HG02642 (cell line): ENCODE measurements at regions not wholly inside any gene's neighbourhood (a gene's known extent, or its start where the extent isn't known, plus 50 kb on each side); places are given as distances from the start of the nearest gene placed in this dataset.

ENCODE experiments used
- ATAC-seq: cut with Tn5 transposase; IDR thresholded peaks from one replicate; pipeline ENCODE4 v1.9.1; 2021; ENCODE audit warnings: mild to moderate bottlenecking; ENCODE audit not compliant: unreplicated experiment, poor library complexity

DNA sequence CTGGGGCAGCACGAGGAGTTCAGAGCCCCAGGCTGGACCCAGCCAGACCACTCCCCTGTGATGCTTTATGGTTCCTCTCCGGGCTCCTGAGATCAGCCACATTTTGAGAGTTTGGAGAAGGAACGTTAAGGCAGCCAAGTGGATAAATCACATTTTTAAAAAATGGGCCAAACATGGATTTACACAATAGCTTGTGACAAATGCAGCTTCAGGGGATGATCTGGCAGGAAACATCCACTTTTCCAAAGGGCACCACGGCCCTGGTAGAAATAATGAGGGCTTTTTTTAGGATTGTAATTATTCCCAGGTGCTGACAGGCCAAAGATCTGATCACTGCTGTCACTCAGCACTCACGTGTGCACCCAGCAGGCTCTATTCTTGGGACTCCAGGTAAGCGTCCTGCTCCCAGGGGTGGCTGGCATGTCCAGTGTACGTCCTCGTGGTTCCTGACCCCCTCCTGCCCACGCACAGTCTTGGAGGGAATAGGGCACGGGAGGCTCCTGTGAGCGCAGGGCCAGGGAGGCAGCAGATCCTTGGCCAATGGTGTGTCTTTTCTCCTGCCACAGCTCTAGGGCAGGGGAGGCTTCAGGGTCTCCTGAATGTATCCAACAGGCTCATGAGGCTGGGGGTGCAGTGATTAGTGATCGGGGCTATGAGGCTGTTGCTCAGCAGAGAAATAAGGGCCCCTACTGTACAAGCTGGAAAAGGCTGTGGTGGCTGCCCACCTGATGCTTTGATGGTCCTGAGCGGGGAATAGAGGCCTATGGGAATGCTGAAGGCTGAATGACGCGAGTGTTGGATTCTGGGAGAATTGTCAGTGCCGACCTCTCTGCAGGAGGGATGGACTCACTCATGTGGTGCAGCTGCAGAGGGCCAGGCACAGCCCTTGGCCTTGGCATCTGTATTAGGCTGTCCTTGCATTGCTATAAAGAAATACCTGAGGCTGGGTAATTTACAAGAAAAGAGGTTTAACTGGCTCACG is 415.7 kb downstream of the PTPRU start:
- ATAC-seq = no peak

DNA sequence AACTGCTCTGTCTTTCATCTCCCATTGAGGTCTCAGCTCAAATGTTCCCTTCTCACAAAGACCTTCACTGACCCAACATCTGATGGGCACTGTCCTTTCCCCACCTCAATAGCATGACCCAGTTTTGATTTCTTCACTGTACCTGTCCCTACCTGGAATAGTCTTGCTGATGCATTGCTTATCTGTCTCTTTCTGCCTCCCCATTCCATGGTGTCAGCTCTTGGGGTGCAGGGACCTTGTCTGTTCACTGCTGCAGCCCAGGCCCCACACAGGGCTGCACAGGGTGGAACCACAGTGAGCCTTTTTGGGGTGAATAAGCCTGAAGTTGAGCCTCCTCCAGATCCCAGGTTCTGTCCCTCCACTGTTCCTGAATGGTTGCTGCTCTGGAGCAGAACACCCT is 414.9 kb downstream of the PTPRU start:
- ATAC-seq = no peak

DNA sequence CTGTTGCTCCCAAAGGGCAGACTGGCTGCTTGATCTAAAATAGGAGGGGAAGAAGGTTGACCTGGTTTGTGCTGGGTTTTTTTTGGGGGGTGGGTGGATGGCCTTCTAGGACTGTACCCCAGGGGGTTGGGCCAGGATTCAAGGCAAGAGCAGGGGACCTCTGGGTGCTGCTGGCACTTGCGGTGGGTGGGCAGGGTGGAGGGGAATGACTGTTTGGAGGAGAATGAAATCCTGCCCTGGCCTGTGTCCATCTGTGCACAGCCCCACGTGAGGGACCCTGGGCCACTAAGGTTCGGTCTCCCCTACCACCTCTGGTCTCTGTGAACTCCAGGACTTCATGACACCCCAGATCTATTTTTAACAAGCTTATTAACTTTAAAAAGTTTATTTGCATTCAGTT is 414.2 kb downstream of the PTPRU start:
- no peak for ATAC-seq

DNA sequence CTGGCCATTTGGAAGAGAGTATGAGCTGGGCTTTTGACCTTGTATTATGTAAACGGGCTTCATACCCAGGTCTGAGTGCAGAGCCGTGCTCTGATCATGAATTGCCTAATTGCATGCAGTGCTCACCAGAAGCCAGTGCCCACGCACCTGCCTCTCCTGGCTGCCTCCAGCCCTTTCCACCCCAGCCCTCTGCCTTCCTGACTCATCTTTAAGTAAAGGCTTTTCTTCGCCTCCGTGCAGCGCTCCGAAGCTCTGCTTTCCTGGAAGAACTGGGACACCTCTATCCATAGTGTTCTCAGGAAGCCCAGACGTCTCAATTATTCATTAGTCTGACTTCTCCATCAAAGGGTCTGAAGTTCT is 413.7 kb downstream of the PTPRU start:
- ATAC-seq = no peak

- ATAC-seq = no peak
Measured at GRCh38 chr1:29649189-29650040, 413.1 kb downstream of the PTPRU start.

DNA sequence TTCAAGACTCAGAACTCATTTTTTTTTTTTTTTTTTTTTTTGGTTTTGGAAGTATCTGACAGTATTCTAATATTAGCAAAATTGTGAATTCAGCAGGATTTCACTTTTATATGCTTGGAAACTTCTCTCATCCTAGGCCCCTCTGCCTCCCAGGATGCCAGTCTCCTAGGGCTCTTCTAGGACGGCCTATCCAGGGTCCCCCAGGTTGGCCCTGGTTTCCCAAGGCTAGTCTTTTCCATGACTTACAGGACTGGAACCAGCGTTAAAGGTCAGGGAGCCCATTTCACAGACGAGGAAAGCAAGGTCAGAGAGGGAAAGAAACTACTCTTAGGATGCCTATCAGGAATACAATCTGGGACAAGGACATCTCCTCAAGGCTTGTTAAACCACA is 412.5 kb downstream of the PTPRU start:
- ATAC-seq = no peak

DNA sequence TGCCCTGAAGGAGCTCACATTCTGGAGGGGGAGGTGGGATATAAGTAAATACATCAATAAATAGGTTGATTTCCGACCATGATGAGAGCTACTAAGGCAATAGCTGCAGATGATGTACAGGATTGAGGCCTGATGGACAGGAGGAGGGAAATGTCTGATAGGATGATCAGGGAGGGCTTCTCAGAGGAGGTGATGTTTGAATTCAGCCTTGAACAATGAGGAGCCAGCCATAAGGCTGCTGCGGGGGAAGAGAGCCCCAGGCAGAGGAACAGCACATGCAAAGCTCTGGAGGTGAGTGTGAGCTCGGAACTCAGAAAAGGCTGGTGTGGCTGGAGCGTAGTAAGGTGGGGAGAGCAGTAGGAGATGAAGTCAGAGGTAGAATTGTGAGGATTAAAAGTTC is 411.7 kb downstream of the PTPRU start:
- ATAC-seq = no peak

- ATAC-seq = no peak
Measured at GRCh38 chr1:29647581-29647980, 411.3 kb downstream of the PTPRU start.

DNA sequence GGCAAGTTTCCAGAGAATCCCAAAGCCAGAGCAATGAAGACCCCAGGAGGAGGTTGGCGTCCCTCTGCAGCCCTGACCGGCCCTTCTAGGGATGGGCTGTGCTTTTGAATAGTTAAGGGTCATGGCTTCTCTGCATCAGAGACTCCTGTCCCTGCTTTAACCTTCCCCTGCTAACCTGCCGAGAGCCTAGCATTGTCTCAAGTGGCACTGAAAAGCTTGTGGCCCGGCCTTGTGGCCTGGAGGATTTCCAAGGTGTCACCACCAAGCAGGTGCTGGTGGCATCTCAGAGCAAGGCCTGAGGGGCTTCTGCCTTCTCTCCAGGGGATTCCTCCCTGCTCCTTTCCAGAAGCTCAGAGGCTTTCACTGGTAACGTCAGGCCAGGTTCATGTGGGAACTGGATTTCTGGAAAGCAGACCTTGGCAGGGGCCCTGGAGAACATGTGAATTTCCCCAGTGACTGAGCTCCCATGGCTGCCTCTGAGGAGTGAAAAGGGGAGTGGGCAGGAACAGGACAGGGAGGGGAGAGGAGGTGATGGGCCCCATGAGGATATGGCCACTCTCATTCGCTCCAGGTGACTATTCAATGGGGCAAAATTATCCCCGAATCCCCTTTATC is 409.9 kb downstream of the PTPRU start:
- ATAC-seq = no peak

DNA sequence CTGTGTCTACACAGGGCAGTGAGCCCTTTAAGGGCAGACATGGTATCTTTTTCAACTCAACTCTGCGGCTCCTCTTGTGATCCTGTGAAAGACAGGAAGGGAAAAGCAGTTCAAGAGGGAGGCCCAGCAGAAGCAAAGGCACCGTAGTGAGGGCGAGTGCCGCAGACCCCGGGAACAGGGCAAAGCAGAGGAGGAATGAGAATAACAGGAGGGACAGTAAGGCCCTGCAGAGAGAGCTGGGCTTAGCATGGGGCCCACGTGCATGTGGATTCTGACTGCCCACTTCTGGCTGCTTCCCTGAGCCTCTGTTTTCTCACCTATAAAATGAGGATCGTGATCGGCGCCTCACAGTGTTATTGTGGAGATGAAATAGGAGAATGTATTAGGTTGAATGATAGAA is 409.3 kb downstream of the PTPRU start:
- no peak for ATAC-seq

DNA sequence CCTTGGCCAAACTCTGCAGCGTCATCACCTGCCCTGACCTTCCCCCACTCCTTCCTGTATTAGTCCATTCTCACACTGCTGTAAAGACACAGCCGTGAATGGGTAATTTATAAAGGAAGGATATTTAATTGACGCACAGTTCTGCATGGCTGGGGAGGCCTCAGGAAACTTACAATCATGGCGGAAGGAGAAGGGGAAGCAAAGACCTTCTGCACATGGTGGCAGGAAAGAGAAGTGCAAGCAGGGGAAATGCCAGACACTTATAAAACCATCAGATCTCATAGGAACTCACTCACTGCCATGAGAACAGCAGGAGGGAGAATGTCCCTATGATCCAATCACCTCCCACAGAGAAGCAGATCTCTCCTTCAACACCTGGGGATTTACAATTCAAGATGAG is 408.5 kb downstream of the PTPRU start:
- no peak for ATAC-seq

- ATAC-seq = no peak
Measured at GRCh38 chr1:29643838-29644440, 407.6 kb downstream of the PTPRU start.

DNA sequence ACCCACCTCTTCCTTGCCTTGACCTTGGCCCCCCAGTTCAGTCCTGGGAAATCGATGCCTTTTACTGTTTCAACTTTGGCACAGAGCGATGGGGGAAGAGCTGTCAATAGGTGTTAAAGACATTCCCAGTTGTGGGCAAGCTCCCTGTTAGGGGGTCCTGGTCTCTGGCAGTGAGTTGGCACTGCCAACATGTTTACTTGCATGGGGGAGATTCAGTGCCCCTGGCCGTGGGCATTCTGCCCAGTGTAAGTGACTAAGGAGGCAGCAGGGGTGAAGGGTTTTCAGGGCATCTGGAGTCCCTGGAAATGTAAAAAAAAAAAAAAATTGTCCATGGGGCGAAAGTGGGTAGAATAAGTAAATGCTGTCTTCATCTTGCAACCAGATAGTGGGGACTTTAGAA is 407.0 kb downstream of the PTPRU start:
- ATAC-seq = no peak

- no peak for ATAC-seq
Measured at GRCh38 chr1:29642519-29642918, 406.2 kb downstream of the PTPRU start.

DNA sequence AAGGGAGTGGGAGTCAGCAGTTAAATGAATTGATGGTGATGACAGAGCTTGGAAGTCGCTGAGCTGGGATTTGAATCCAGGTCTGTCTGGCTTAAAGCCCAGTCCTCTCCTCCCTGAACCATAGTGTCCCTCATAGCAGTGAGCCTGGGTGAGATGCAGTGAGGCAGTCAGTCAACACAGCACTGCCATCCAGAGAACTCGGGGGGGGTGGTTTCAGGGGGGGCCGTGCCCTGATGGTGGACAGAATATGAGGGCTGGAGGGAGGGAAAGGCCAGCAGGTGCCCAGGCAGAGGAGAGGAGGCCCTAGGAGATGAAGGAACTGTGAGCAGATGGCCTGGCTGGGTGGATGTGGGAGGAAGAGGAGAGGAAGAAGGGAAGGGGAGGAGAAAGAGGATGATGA is 405.6 kb downstream of the PTPRU start:
- ATAC-seq = no peak

DNA sequence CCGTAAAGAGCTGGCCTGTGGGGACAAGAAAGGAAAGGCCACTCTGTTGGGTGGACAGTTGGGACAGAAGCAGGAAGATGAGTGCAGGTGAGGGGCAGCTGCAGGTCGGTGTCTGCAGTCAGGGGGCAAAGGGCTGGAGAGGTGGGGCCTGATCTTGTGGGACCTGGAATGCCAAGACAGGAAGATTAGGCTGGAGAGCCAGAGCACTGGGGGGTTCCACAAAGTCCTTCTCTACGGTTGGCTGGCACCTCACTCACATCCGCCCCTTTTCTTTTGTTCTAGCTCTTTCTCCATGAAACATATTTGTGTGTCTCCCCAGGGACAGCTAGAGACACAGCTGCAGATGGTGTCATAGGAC is 404.1 kb downstream of the PTPRU start:
- no peak for ATAC-seq

DNA sequence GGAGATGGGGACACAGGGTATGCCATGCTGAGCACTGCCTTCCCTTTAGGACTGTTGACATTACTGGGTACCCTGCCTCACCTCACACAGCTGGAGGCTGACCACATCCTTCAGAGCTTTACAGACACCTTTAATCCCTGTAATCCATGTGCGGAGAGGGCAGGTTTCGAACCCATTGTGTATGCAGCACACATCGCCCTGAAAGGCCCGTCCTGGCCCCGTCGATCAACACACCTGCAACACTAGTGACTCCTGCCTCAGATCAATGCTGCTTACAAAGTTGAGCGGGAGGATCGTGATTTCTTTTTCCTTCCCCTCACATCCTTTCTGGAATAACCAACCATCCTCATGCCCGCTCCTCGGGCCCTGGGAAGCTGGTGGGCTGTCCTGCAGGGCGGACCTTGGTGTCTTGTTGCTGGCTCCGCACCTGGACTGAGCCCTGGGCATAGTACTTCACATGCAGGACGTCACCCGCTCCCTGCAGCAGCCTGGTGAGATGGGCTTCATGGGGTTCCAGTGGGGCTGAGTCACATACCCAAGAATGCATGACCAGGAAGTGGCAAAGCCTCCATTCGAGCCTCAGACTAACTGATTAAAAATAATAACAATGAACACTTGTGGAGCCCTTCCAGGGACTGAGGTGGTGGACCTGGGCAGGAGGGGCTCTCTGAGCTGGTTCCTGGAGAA is 403.6 kb downstream of the PTPRU start:
- ATAC-seq = no peak

DNA sequence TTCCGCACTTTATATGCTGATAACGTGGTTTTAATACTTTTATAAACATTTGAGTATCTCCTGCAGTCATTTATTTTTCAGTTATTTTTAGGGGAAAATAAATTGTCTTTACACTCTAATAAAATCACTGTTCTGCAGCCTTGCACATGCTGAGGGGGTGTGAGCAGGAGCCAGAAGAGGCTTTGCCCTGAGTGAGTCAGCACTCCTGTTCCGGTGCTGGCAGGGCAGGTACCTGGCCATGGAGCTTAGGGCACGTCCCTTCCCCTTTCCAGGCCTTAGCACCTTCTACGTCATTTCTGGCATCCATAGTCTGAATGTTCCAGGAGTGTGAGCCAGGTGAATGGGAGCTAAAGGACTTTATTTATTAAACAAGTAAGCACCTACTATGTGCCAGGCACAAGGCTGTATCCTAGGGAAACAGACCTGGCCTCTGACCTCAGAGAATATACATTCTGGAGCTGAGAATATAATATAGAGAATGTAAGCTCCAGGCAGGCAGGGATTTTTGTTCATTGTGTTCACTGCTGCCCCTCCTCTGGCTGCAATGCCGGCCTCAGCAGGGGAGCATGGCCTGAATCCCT is 402.9 kb downstream of the PTPRU start:
- no peak for ATAC-seq

GRCh38 chr1:29638281-29638680 is 402.0 kb downstream of the PTPRU start:
- no peak for ATAC-seq

DNA sequence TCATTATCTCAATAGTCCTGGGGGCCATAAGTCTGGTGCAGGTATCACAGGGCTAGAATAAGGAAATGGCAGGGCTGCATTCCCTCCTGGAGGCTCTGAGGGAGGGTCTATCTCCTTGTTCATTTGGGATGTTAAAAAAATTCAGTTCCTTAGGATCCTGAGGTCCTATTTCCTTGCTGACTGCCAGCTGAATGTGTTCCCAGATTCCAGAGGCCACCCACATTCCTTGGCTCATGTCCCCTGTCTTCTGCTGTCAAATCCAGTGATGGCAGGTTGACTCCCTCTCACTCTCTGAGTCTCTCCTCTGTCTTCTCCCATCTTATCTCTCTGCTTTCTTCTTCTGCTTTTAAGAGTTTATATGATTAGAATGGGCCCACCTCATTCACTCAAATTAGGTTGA is 400.6 kb downstream of the PTPRU start:
- ATAC-seq = no peak
